GM23248 (cell line): ENCODE measurements at regions not wholly inside any gene's neighbourhood (a gene's known extent, or its start where the extent isn't known, plus 50 kb on each side); places are given as distances from the start of the nearest gene placed in this dataset.

Experiments
- DNase-seq: peaks from one replicate; pipeline ENCODE4 v3.0.0-alpha.2; 2015
- H2AFZ ChIP-seq: fragments of 200-600 bp; sonication (generic); 2 replicates; pipeline ENCODE4 v1.6.1; 2016; ENCODE audit warnings: antibody characterized with exemption
- H3F3A ChIP-seq: fragments of 200-600 bp; sonication (generic); 2 replicates; pipeline ENCODE4 v1.6.1; 2016; ENCODE audit warnings: mild to moderate bottlenecking, antibody characterized with exemption, mixed run types; ENCODE audit not compliant: insufficient read depth
- H3K27ac ChIP-seq: fragments of 200-600 bp; sonication (generic); 2 replicates; pipeline ENCODE4 v1.5.1; 2016; ENCODE audit warnings: mild to moderate bottlenecking
- H3K27me3 ChIP-seq: fragments of 200-600 bp; sonication (generic); replicated peaks from 2 replicates; pipeline ENCODE4 v1.6.1; 2016; ENCODE audit warnings: mild to moderate bottlenecking; ENCODE audit not compliant: insufficient read depth
- H3K36me3 ChIP-seq: fragments of 200-600 bp; sonication (generic); 2 replicates; pipeline ENCODE4 v1.6.1; 2016; ENCODE audit warnings: low read depth, mild to moderate bottlenecking
- H3K4me1 ChIP-seq: fragments of 200-600 bp; sonication (generic); 2 replicates; pipeline ENCODE4 v1.6.1; 2016; ENCODE audit warnings: mild to moderate bottlenecking; ENCODE audit not compliant: insufficient read depth
- H3K4me2 ChIP-seq: fragments of 200-600 bp; sonication (generic); one replicate; pipeline ENCODE4 v1.6.1; 2016; ENCODE audit warnings: mild to moderate bottlenecking; ENCODE audit not compliant: unreplicated experiment
- H3K4me3 ChIP-seq: fragments of 200-600 bp; sonication (generic); 2 replicates; pipeline ENCODE4 v1.5.1; 2016; ENCODE audit warnings: mild to moderate bottlenecking
- H3K79me2 ChIP-seq: fragments of 200-600 bp; sonication (generic); 2 replicates; pipeline ENCODE4 v1.6.1; 2016; ENCODE audit warnings: mild to moderate bottlenecking; ENCODE audit not compliant: insufficient read depth
- H3K9ac ChIP-seq: fragments of 200-600 bp; sonication (generic); 2 replicates; pipeline ENCODE4 v1.6.1; 2016; ENCODE audit warnings: mild to moderate bottlenecking
- H3K9me2 ChIP-seq: fragments of 200-600 bp; sonication (generic); 2 replicates; pipeline ENCODE4 v1.6.1; 2016; ENCODE audit warnings: mixed run types, mild to moderate bottlenecking, moderate library complexity; ENCODE audit not compliant: insufficient read depth
- H3K9me3 ChIP-seq: fragments of 200-600 bp; sonication (generic); one replicate; pipeline ENCODE4 v1.6.1; 2017; ENCODE audit warnings: low read depth
- H4K20me1 ChIP-seq: fragments of 200-600 bp; sonication (generic); 2 replicates; pipeline ENCODE4 v1.6.0; 2016; ENCODE audit not compliant: insufficient read depth
- EZH2 ChIP-seq: fragments of 200-600 bp; sonication (generic); IDR thresholded peaks from 2 replicates; pipeline ENCODE4 v1.6.1; 2018; ENCODE audit warnings: antibody characterized with exemption, mild to moderate bottlenecking; ENCODE audit not compliant: insufficient read depth, poor library complexity, severe bottlenecking
- EZH2phosphoT487 ChIP-seq: fragments of 200-600 bp; sonication (generic); IDR thresholded peaks from 2 replicates; pipeline ENCODE4 v1.6.1; 2018; ENCODE audit warnings: antibody characterized with exemption, moderate library complexity, mild to moderate bottlenecking, low read depth; ENCODE audit not compliant: insufficient read depth
- WGBS, 2 experiments: methylation state at CpG; one replicate each; pipeline ENCODE4 v1.1.6; 2015 to 2017; ENCODE audit warnings: low lambda C conversion rate in 2 of 2, low coverage in 1 of 2; ENCODE audit errors: missing lambda C conversion rate in 2 of 2; 5-methylcytosine and 5-hydroxymethylcytosine counted together
- in situ Hi-C: fragments of 300-500 bp; cut with MboI; formaldehyde crosslinking; loops from 2 replicates; pipeline ENCODE4 v1.15.0; 2020

DNA sequence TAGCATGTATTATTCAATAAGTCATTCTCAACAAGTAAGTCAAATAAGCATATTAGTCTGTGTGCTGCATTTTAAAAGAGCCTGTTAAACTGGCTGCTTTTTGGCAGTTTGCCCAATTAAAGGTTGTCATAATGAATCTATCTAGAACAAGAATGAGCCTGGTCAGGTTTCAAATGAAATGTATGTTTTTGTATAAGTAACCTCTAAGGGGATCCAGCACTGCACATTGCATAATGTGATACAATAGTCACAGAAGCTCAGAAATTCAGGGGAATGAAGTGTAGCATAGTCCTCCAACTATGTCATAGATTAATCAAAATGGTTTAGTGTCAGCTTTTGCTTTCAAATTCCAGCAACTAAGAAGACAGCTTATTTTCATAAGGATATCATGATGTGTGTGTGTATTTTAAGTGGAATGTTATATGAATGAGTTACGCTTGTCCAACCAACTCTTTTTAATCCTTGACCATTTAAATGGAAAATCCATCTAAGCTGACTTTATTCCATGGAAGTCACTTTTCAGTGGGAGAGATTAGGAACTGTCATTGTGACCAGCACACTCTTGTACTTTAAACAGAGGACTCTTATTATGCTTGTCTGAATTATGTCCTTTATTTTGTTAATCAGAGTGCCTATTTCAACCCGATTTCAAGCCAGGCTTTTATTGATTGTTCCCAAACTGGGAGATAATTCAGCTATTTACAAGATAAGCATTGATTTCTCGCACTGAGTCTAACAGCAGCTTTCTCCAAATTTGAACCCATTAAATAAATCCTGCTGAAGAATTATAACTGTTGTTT is 283.9 kb upstream of the ADAMTSL1 start:
- TF ChIP-seq EZH2 (no peak), EZH2phosphoT487 (no peak)
- Histone ChIP-seq H3K9ac (no peak overlapping the region), H3K27me3 (peaks cover 12% of the 10 kb centered on the region), H2AFZ (no peak overlapping the region), H3K4me2 (no peak overlapping the region), H3K9me2 (no peaks in the 10 kb centered on the region), H3K79me2 (no peaks in the 10 kb centered on the region), H4K20me1 (no peaks in the 10 kb centered on the region), H3K4me3 (no peak overlapping the region), H3K27ac (no peak overlapping the region), H3K9me3 (no peaks in the 10 kb centered on the region), H3K4me1 (no peaks in the 10 kb centered on the region), H3K36me3 (no peaks in the 10 kb centered on the region), H3F3A (no peaks in the 10 kb centered on the region)
- 28 to 50% methylated on average over 3 of the region's 3 CpGs for WGBS, 2 experiments
- DNase-seq, result no peak
- in situ Hi-C loops, result no loop called here

- no peak for DNase-seq
- in situ Hi-C loops, result no loop called here
Observed at GRCh38 chr9:18190671-18191374, 283.1 kb upstream of the ADAMTSL1 start.

GRCh38 chr9:18194316-18194715 is 279.6 kb upstream of the ADAMTSL1 start:
- no peaks in the 10 kb centered on the region for H3K36me3 ChIP-seq
- H3K79me2 ChIP-seq, result no peaks in the 10 kb centered on the region
- DNase-seq, result no peak
- no peak overlapping the region for H3K9ac ChIP-seq
- H4K20me1 ChIP-seq, result no peaks in the 10 kb centered on the region
- H2AFZ ChIP-seq, result no peak overlapping the region
- no peak for TF ChIP-seq EZH2phosphoT487
- no peak for TF ChIP-seq EZH2
- H3F3A ChIP-seq, result no peaks in the 10 kb centered on the region
- H3K4me2 ChIP-seq, result no peak overlapping the region
- H3K4me1 ChIP-seq, result no peaks in the 10 kb centered on the region
- WGBS, 2 experiments, result 28 to 36% methylated on average over 3 of the region's 3 CpGs
- no peak overlapping the region for H3K4me3 ChIP-seq
- in situ Hi-C loops, result no loop called here
- H3K27ac ChIP-seq, result no peak overlapping the region
- peaks cover 26% of the 10 kb centered on the region for H3K27me3 ChIP-seq
- H3K9me3 ChIP-seq, result no peaks in the 10 kb centered on the region
- H3K9me2 ChIP-seq, result no peaks in the 10 kb centered on the region

More at GRCh38 chr9:18190671-18191374, 283.1 kb upstream of the ADAMTSL1 start:
- Histone ChIP-seq H3K4me2 (no peak overlapping the region), H3K36me3 (no peaks in the 10 kb centered on the region), H3K9me3 (no peaks in the 10 kb centered on the region), H3K9me2 (no peaks in the 10 kb centered on the region), H3K27ac (no peak overlapping the region), H3K4me3 (no peak overlapping the region), H4K20me1 (no peaks in the 10 kb centered on the region), H2AFZ (no peak overlapping the region), H3K27me3 (peaks cover 17% of the 10 kb centered on the region), H3K4me1 (no peaks in the 10 kb centered on the region), H3K9ac (no peak overlapping the region), H3K79me2 (no peaks in the 10 kb centered on the region), H3F3A (no peaks in the 10 kb centered on the region)
- no peak for TF ChIP-seq EZH2
- WGBS, 2 experiments, result 55 to 58% methylated on average over 4 of the region's 4 CpGs

DNA sequence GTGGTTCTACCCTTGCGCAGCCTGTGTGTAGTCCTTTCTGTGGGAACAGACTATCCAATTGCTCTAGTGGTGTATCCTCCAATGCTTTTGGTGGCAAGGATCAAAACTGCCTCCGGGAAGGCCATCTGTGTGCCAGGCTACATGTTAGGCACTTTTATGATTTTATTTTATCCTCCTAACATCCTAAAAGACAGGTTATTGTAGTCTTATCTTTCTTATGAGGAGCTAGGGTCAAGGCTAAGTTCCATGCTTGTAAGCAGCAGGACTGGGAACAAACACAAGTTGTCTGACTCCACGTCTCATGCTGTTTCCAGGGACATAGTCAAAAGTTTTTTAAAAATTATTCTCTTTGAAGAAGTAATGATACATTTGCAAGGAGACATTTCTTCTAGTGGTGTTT is 278.7 kb upstream of the ADAMTSL1 start:
- in situ Hi-C loops, result no loop called here
- no peaks in the 10 kb centered on the region for H3K9me2 ChIP-seq
- H3K79me2 ChIP-seq, result no peaks in the 10 kb centered on the region
- no peak overlapping the region for H3K4me3 ChIP-seq
- no peak overlapping the region for H3K4me2 ChIP-seq
- TF ChIP-seq EZH2, result no peak
- no peak for TF ChIP-seq EZH2phosphoT487
- H3K27ac ChIP-seq, result no peak overlapping the region
- H3K9ac ChIP-seq, result no peak overlapping the region
- H3F3A ChIP-seq, result no peaks in the 10 kb centered on the region
- H3K9me3 ChIP-seq, result no peaks in the 10 kb centered on the region
- no peaks in the 10 kb centered on the region for H3K4me1 ChIP-seq
- no peaks in the 10 kb centered on the region for H4K20me1 ChIP-seq
- H3K27me3 ChIP-seq, result peaks cover 26% of the 10 kb centered on the region
- no peaks in the 10 kb centered on the region for H3K36me3 ChIP-seq
- no peak for DNase-seq
- H2AFZ ChIP-seq, result no peak overlapping the region
- 50 to 51% methylated on average over 3 of the region's 3 CpGs for WGBS, 2 experiments
